Right lobe of liver (tissue), 6 donors: ENCODE measurements at regions not wholly inside any gene's neighbourhood (a gene's known extent, or its start where the extent isn't known, plus 50 kb on each side); places are given as distances from the start of the nearest gene placed in this dataset.

Experiments used
- ATAC-seq, 4 donors: fragments of 200-7000 bp; cut with Tn5 transposase; one replicate each; pipeline ENCODE4 v1.9.1; 2020; ENCODE audit warnings: mild to moderate bottlenecking in 4 of 4, moderate library complexity in 4 of 4
- DNase-seq, 3 donors: peaks; one replicate each; pipeline ENCODE4 v3.0.0-alpha.2; 2020
- H3K27ac ChIP-seq, 3 donors: fragments of 200-600 bp; one replicate each; pipeline ENCODE4 v1.8.0; 2022
- H3K27me3 ChIP-seq, 2 donors: fragments of 200-600 bp; one replicate each; pipeline ENCODE4 v1.8.0; 2022
- H3K36me3 ChIP-seq, 4 donors: fragments of 200-600 bp; sonication (generic) in 1 of 4; one replicate each; pipeline versions ENCODE4 v1.5.1 to v1.8.0; 2017 to 2022; ENCODE audit warnings: control low read depth in 1 of 4
- H3K4me1 ChIP-seq, 4 donors: fragments of 200-600 bp; sonication (generic) in 1 of 4; one replicate each; pipeline versions ENCODE4 v1.5.1 to v1.8.0; 2017 to 2022; ENCODE audit warnings: control low read depth in 1 of 4
- H3K4me3 ChIP-seq, 3 donors: fragments of 200-600 bp; one replicate each; pipeline ENCODE4 v1.8.0; 2022
- H3K9me3 ChIP-seq, 4 donors: fragments of 200-600 bp; sonication (generic) in 1 of 4; one replicate each; pipeline versions ENCODE4 v1.5.1 to v1.8.0; 2017 to 2022; ENCODE audit warnings: control low read depth in 1 of 4
- CTCF ChIP-seq, 4 donors: fragments of 200-600 bp in 3 of 4; fragments of 450-650 bp in 1 of 4; IDR thresholded peaks; one replicate each; pipeline versions ENCODE4 v1.5.1 to v1.8.0; 2016 to 2022; ENCODE audit warnings: antibody characterized with exemption in 4 of 4, mild to moderate bottlenecking in 2 of 4
- POLR2A ChIP-seq: fragments of 450-650 bp; IDR thresholded peaks from one replicate; pipeline ENCODE4 v1.6.1; 2017; ENCODE audit warnings: antibody characterized with exemption, mild to moderate bottlenecking
- WGBS: methylation state at CpG from one replicate; pipeline ENCODE4 v1.1.6; 2018; ENCODE audit warnings: low coverage, low lambda C conversion rate; ENCODE audit not compliant: insufficient coverage; ENCODE audit errors: missing lambda C conversion rate; 5-methylcytosine and 5-hydroxymethylcytosine counted together
- intact Hi-C, 2 donors: fragments of 100-400 bp; cut with DNase I; formaldehyde crosslinking; loops; one replicate each; pipeline versions ENCODE4 v1.11.2 to v1.14.1; 2022
- donor health status: DM: no; HTN: yes; CAD: no.
- donor health status: DM: no; HTN: no; CAD: no.
- donor health status: DM: no; HTN: no; CAD: no.
- donor health status: DM: no; HTN: yes; CAD: no.
- donor health status: DM: no; HTN: yes; CAD: no.

- 72% methylated on average over 5 of the region's 5 CpGs for WGBS
- H3K4me3 ChIP-seq: no peak overlapping the region
- no peak for DNase-seq
- intact Hi-C loops: no loop called here
- H3K9me3 ChIP-seq: no peaks in the 10 kb centered on the region
- H3K27ac ChIP-seq: no peak overlapping the region
- no peaks in the 10 kb centered on the region for H3K4me1 ChIP-seq
- no peaks in the 10 kb centered on the region for H3K27me3 ChIP-seq
- H3K36me3 ChIP-seq: no peaks in the 10 kb centered on the region
- no peak for ATAC-seq
- TF ChIP-seq POLR2A (no peak), CTCF (IDR thresholded peaks at IDR 0.05) (no peak)
Measured at GRCh38 chr9:1794547-1795270, 220.4 kb upstream of the SMARCA2 start.

- no peak for TF ChIP-seq CTCF (IDR thresholded peaks at IDR 0.05)
- no peak for TF ChIP-seq POLR2A
- DNase-seq (no peak), ATAC-seq (no peak)
- no peaks in the 10 kb centered on the region for H3K27me3 ChIP-seq
- no peaks in the 10 kb centered on the region for H3K4me1 ChIP-seq
- H3K4me3 ChIP-seq: no peak overlapping the region
- H3K27ac ChIP-seq: no peak overlapping the region
- 78% methylated on average over 4 of the region's 4 CpGs for whole genome bisulfite sequencing
- H3K36me3 ChIP-seq: no peaks in the 10 kb centered on the region
- intact Hi-C loops: no loop called here
- H3K9me3 ChIP-seq: no peaks in the 10 kb centered on the region
Measured at GRCh38 chr9:1804128-1804865, 210.8 kb upstream of the SMARCA2 start.

GRCh38 chr9:1829719-1830118 is 185.4 kb upstream of the SMARCA2 start:
- no peaks in the 10 kb centered on the region for H3K4me1 ChIP-seq
- no peak for ATAC-seq
- H3K27me3 ChIP-seq: no peaks in the 10 kb centered on the region
- TF ChIP-seq CTCF (IDR thresholded peaks at IDR 0.05): no peak
- no peak for TF ChIP-seq POLR2A
- no peak overlapping the region for H3K4me3 ChIP-seq
- no peaks in the 10 kb centered on the region for H3K9me3 ChIP-seq
- no peak overlapping the region for H3K27ac ChIP-seq
- no peak for DNase-seq
- H3K36me3 ChIP-seq: no peaks in the 10 kb centered on the region
- 69% methylated on average over 3 of the region's 3 CpGs for WGBS
- intact Hi-C loops: no loop called here

- no peak for DNase-seq
- no peaks in the 10 kb centered on the region for H3K9me3 ChIP-seq
- intact Hi-C loops: no loop called here
- no peak for ATAC-seq
- 64% methylated on average over 7 of the region's 8 CpGs for WGBS
- no peaks in the 10 kb centered on the region for H3K4me1 ChIP-seq
- no peaks in the 10 kb centered on the region for H3K36me3 ChIP-seq
- no peak for TF ChIP-seq POLR2A
- no peak for TF ChIP-seq CTCF (IDR thresholded peaks at IDR 0.05)
- H3K27ac ChIP-seq: no peak overlapping the region
- H3K4me3 ChIP-seq: no peak overlapping the region
- no peaks in the 10 kb centered on the region for H3K27me3 ChIP-seq
Measured at GRCh38 chr9:1832960-1833359, 182.2 kb upstream of the SMARCA2 start.
